ENCODE measurements at regions not wholly inside any gene's neighbourhood (a gene's known extent, or its start where the extent isn't known, plus 50 kb on each side); places are given as distances from the start of the nearest gene placed in this dataset.

GRCh38 chr1:38488162-38488898 is 371.2 kb downstream of the RRAGC start (continued):
- TF ChIP-seq EZH2phosphoT487 (IDR thresholded peaks at IDR 0.05; ENCODE audit: unreplicated experiment) = no peak
- no peak for TF ChIP-seq EZH2 (IDR thresholded peaks at IDR 0.05; ENCODE audit: low read depth, unreplicated experiment)
- TF ChIP-seq NANOG (IDR thresholded peaks at IDR 0.05; ENCODE audit: borderline replicate concordance) = no peak
- TF ChIP-seq ETS1 (IDR thresholded peaks at IDR 0.05) = no peak
- TF ChIP-seq ZNF331 (CRISPR knock-in tag; IDR thresholded peaks at IDR 0.05; ENCODE audit: low read depth) = no peak
- TF ChIP-seq CREB1 (CRISPR knock-in tag; IDR thresholded peaks at IDR 0.05; ENCODE audit: low read depth) = no peak
- no peak for TF ChIP-seq ZNF114 (CRISPR knock-in tag; IDR thresholded peaks at IDR 0.05)

- no peak for ATAC-seq
- no peak for TF ChIP-seq EZH2 (IDR thresholded peaks at IDR 0.05; ENCODE audit: low read depth, unreplicated experiment)
- no peak for TF ChIP-seq ZNF114 (CRISPR knock-in tag; IDR thresholded peaks at IDR 0.05)
- no peak for TF ChIP-seq CREB1 (CRISPR knock-in tag; IDR thresholded peaks at IDR 0.05; ENCODE audit: low read depth)
- TF ChIP-seq ZNF331 (CRISPR knock-in tag; IDR thresholded peaks at IDR 0.05; ENCODE audit: low read depth) = no peak
- no peak for TF ChIP-seq EZH2phosphoT487 (IDR thresholded peaks at IDR 0.05; ENCODE audit: unreplicated experiment)
- TF ChIP-seq CTCF (conservative IDR thresholded peaks at IDR 0.05; ENCODE audit: low read depth in 2 of 2) = no peak
- TF ChIP-seq ETS1 (IDR thresholded peaks at IDR 0.05) = no peak
- no peak for TF ChIP-seq REST (IDR thresholded peaks at IDR 0.05; ENCODE audit: unreplicated experiment)
- no peak for TF ChIP-seq POLR2AphosphoS5 (IDR thresholded peaks at IDR 0.05; ENCODE audit: low read depth)
- no peak for TF ChIP-seq STAT1 (IDR thresholded peaks at IDR 0.05; ENCODE audit: unreplicated experiment)
Measured at GRCh38 chr1:38487396-38487795, 372.2 kb downstream of the RRAGC start.

More at GRCh38 chr1:38487396-38487795, 372.2 kb downstream of the RRAGC start:
- Mint-ChIP-seq H3K9me3 (peaks cover 7% of the 10 kb centered on the region; the same call in 1 of the 3 replicates), H3K27me3 (ENCODE audit: insufficient read depth, low read depth, poor library complexity) (peaks cover 14% of the 10 kb centered on the region), H3K36me3 (ENCODE audit: low read depth) (peaks cover 7% of the 10 kb centered on the region; the same call in 1 of the 3 replicates), H3K27ac (no peak overlapping the region), H3K4me1 (peaks cover 55% of the 10 kb centered on the region), H3K4me3 (no peak overlapping the region)
- H3K36me3 ChIP-seq (ENCODE audit: insufficient read depth) = no peaks in the 10 kb centered on the region
- H2AFZ ChIP-seq = peak overlapping the region; percentile 43; the same call in 1 of the 2 replicates
- H3K4me3 ChIP-seq = no peak overlapping the region
- peaks cover 35% of the 10 kb centered on the region for H3K4me1 ChIP-seq (ENCODE audit: insufficient read depth)
- peaks cover 7% of the 10 kb centered on the region for H3K9me2 ChIP-seq (ENCODE audit: insufficient read depth)
- no peaks in the 10 kb centered on the region for H4K20me1 ChIP-seq (replicated peaks; ENCODE audit: insufficient read depth)
- no peak overlapping the region for H3K27ac ChIP-seq (ENCODE audit: low read depth)
- H3K4me2 ChIP-seq = no peak overlapping the region
- H3K27me3 ChIP-seq (ENCODE audit: insufficient read depth) = no peaks in the 10 kb centered on the region
- no peak for DNase-seq (ENCODE audit: low spot score)
- no peaks in the 10 kb centered on the region; the same call in 1 of the 2 replicates for H3F3A ChIP-seq (replicated peaks; ENCODE audit: low read depth)
- no peaks in the 10 kb centered on the region for H3K79me2 ChIP-seq (replicated peaks; ENCODE audit: insufficient read depth)

Data from GM23338 (cell line).